ENCODE measurements at regions not wholly inside any gene's neighbourhood (a gene's known extent, or its start where the extent isn't known, plus 50 kb on each side); places are given as distances from the start of the nearest gene placed in this dataset.

- WGBS, 2 donors: 90 to 94% methylated on average over 4 of the region's 4 CpGs
- Histone ChIP-seq H3K27ac (no peak overlapping the region), H3K4me3 (no peak overlapping the region), H3K9me3 (no peaks in the 10 kb centered on the region), H3K4me1 (no peaks in the 10 kb centered on the region), H3K36me3 (no peaks in the 10 kb centered on the region), H3K27me3 (no peaks in the 10 kb centered on the region)
- DNase-seq (no peak), FAIRE-seq (no peak), ATAC-seq (peak in 1 of 4 donors; percentile 58)
- intact Hi-C loops (cut with DNase I): no loop called here
- TF ChIP-seq CTCF (IDR thresholded peaks at IDR 0.05): no peak
Measured at GRCh38 chr2:7102826-7103225, 185.6 kb downstream of the RNF144A start.

GRCh38 chr2:7108792-7109532, 191.8 kb downstream of the RNF144A start:
- DNase-seq (no peak), ATAC-seq (no peak), FAIRE-seq (no peak)
- no peak overlapping the region for H3K4me3 ChIP-seq
- no peaks in the 10 kb centered on the region for H3K36me3 ChIP-seq
- no peak for TF ChIP-seq CTCF (IDR thresholded peaks at IDR 0.05)
- no peaks in the 10 kb centered on the region for H3K9me3 ChIP-seq
- intact Hi-C loops (cut with DNase I): no loop called here
- H3K27ac ChIP-seq: no peak overlapping the region
- H3K27me3 ChIP-seq: no peaks in the 10 kb centered on the region
- no peaks in the 10 kb centered on the region for H3K4me1 ChIP-seq
- WGBS, 2 donors: 86% methylated on average over 13 of the region's 13 CpGs

GRCh38 chr2:7109533-7109885, 192.3 kb downstream of the RNF144A start:
- intact Hi-C loops (cut with DNase I): no loop called here
- DNase-seq (no peak), ATAC-seq (peak in 1 of 4 donors; percentile 16), FAIRE-seq (no peak)
- TF ChIP-seq CTCF (IDR thresholded peaks at IDR 0.05): no peak
- Histone ChIP-seq H3K27ac (no peak overlapping the region), H3K4me3 (no peak overlapping the region), H3K4me1 (no peaks in the 10 kb centered on the region), H3K27me3 (no peaks in the 10 kb centered on the region), H3K36me3 (no peaks in the 10 kb centered on the region), H3K9me3 (no peaks in the 10 kb centered on the region)
- WGBS, 2 donors: 87 to 100% methylated on average over 6 of the region's 6 CpGs

GRCh38 chr2:7111626-7112025, 194.4 kb downstream of the RNF144A start:
- Histone ChIP-seq H3K27me3 (no peaks in the 10 kb centered on the region), H3K36me3 (no peaks in the 10 kb centered on the region), H3K4me1 (no peaks in the 10 kb centered on the region), H3K27ac (no peak overlapping the region), H3K9me3 (no peaks in the 10 kb centered on the region), H3K4me3 (no peak overlapping the region)
- FAIRE-seq (no peak), ATAC-seq (peak in 2 of 4 donors; percentile 30), DNase-seq (no peak)
- intact Hi-C loops (cut with DNase I): no loop called here
- no peak for TF ChIP-seq CTCF (IDR thresholded peaks at IDR 0.05)

- Histone ChIP-seq H3K27ac (no peak overlapping the region), H3K4me3 (no peak overlapping the region), H3K9me3 (no peaks in the 10 kb centered on the region), H3K4me1 (no peaks in the 10 kb centered on the region), H3K27me3 (no peaks in the 10 kb centered on the region), H3K36me3 (no peaks in the 10 kb centered on the region)
- TF ChIP-seq CTCF (IDR thresholded peaks at IDR 0.05): no peak
- intact Hi-C loops (cut with DNase I): no loop called here
- no peak for ATAC-seq
- no peak for FAIRE-seq
- whole genome bisulfite sequencing, 2 donors: 66 to 89% methylated on average over 2 of the region's 2 CpGs
- no peak for DNase-seq
Measured at GRCh38 chr2:7115364-7115763, 198.2 kb downstream of the RNF144A start.
